Astrocyte of the spinal cord (primary cell): ENCODE measurements at regions not wholly inside any gene's neighbourhood (a gene's known extent, or its start where the extent isn't known, plus 50 kb on each side); places are given as distances from the start of the nearest gene placed in this dataset.

ENCODE experiments used
- DNase-seq: peaks from one replicate; pipeline ENCODE4 v3.0.0; 2011; ENCODE audit warnings: low read depth, low spot score
- H3K4me3 ChIP-seq: 2 replicates; pipeline ENCODE4 v1.5.1; 2011; ENCODE audit warnings: low read depth, mild to moderate bottlenecking, low read length, moderate library complexity
- in situ Hi-C: cut with HindIII; loops from 2 replicates; pipeline ENCODE4 v1.10.0; 2017; ENCODE audit warnings: low sequenced_read_pairs
- TF ChIP-seq, protein P1 (sequence below): IDR thresholded peaks from 2 replicates; pipeline ENCODE4 v1.5.1; 2012; ENCODE audit warnings: low read depth, mild to moderate bottlenecking, low read length, inconsistent platforms

DNA sequence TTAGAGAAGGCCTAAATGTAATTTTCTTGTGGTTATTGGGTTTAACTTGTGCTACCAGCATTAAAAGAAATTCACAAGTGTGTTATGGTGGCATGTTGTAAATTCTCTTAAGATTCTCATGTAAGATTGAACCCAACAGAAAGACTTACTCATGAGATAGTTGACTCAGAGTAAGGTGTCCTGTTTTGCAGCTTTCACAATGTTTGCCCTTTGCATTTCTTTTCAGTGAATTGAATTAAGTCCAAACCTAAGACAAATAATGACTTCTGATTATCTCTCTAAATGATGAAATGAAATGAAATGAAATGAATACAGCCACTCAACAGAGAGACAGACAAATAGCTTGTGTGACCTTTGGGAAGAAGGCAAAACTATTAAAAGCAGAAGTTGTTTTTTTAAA is 1696.9 kb upstream of the WWC1 start:
- H3K4me3 ChIP-seq = no peak overlapping the region
- DNase-seq = no peak
- in situ Hi-C loops = no loop called here
- TF ChIP-seq, protein P1, sequence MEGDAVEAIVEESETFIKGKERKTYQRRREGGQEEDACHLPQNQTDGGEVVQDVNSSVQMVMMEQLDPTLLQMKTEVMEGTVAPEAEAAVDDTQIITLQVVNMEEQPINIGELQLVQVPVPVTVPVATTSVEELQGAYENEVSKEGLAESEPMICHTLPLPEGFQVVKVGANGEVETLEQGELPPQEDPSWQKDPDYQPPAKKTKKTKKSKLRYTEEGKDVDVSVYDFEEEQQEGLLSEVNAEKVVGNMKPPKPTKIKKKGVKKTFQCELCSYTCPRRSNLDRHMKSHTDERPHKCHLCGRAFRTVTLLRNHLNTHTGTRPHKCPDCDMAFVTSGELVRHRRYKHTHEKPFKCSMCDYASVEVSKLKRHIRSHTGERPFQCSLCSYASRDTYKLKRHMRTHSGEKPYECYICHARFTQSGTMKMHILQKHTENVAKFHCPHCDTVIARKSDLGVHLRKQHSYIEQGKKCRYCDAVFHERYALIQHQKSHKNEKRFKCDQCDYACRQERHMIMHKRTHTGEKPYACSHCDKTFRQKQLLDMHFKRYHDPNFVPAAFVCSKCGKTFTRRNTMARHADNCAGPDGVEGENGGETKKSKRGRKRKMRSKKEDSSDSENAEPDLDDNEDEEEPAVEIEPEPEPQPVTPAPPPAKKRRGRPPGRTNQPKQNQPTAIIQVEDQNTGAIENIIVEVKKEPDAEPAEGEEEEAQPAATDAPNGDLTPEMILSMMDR = no peak

DNA sequence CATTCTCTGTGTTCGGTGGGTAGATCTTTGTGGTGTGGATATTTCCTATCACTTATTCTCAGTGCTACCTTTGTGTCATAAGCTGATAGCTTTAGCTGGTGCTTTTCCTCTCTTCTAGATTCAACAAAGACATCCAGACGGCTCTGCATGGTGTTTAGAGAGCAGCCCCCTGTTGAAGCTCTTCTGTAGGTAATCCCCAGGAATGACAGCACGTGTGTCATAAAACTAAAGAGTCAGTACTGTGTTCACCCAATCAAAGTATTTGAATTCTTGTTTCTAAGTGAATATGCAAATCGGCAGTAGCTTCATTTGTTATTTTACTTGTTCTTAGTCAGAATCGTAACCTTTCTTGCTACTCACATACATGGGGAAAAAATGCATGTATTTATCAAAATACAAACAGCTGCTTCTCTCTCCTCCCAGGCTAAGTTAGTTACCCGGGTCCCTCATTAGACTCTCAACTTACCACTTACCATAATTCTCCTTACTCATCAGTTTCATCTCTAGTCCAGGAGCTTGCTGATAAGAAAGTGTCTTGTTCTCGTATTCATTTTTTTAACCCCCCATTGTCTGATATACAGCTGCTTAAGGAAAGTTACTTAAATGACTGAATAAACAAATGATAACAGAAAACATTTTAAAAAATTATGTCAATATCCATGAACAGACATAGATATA is 1696.0 kb upstream of the WWC1 start:
- no peak for DNase-seq
- no peak overlapping the region for H3K4me3 ChIP-seq
- TF ChIP-seq, protein P1 = no peak
- in situ Hi-C loops = no loop called here

DNA sequence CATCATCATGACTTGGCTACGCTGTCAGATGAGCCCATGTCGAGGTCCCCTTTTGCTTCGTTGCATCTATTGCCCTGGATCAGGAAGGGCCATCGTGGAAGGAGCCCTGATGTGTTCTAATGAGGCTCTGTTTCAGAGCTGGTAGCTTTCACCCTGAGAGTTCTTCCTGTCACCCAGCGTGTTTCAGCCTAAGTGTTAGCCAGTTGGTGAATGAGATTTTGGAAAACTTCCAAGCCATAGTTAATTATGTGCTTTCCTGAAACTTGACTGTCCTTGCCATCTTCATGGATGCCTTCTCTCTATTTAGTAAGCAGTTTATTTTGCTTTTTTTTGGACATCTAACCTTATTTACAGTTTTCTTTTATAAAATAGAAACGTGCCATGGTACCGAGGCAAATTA is 1695.4 kb upstream of the WWC1 start:
- no peak for DNase-seq
- TF ChIP-seq, protein P1 = no peak
- in situ Hi-C loops = no loop called here

DNA sequence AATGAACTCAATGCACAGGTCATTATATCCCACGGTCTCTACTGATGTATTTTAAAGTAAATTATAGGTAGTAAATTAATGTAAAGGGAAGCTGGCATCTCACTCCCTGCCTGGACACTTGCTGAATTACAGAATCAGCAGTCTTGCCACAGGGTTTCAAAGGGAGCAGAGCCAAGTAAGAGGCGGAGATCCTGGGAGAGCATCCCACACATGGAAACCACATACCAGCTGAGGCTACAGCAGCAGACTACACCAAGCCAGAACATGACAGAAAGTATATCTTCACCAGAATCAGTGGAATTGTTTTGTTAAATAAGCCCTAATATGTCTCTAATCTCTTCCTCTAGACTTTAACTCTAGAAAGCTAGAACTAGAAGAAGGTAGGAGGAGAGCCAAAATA is 1689.2 kb upstream of the WWC1 start:
- no peak for DNase-seq
- TF ChIP-seq, protein P1 = no peak
- in situ Hi-C loops = no loop called here
- no peak overlapping the region for H3K4me3 ChIP-seq

More for the DNA sequence above, 1695.4 kb upstream of the WWC1 start:
- no peak overlapping the region for H3K4me3 ChIP-seq

DNA sequence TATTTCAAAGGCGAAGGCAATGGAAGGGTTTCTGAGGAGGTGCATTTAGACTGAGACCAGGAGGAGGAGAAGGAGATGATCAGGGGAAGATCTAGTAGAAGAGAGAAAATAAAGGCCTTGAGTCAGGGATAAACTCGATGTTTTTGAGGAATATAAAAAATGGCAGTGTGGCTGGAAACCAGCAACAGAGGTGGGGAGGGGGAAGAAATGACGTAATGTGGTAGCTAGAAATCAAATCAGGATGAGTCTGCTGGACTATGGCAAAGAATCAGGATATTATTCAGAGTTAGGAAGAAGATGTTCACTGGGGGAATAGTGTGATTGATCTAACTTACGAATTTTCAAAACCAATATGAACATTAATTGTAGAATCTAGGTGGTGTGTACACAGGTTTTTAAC is 1673.9 kb upstream of the WWC1 start:
- no peak for DNase-seq
- no peak overlapping the region for H3K4me3 ChIP-seq
- in situ Hi-C loops = no loop called here
- TF ChIP-seq, protein P1 = no peak

DNA sequence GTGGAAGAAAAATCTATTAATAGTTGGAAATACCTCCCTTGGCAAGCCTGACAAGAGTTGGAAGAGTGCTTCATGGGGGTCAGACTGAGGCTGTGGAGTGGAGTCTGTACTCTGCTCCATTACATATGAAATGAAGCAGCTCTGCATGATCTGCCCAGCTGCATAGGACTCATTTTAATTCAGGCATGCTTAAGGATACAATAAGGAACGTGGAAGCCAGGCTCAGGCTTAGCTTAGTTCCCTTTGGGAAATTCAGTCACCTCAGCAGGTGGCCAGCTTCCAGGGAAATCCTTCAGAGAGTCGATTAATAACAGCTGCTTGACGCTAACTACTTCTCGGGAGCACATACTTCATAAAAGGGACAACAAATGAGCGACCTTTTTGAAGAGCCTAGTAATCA is 1672.9 kb upstream of the WWC1 start:
- TF ChIP-seq, protein P1 = no peak
- no peak for DNase-seq
- in situ Hi-C loops = no loop called here
- H3K4me3 ChIP-seq = no peak overlapping the region
